MM.1S (cell line): ENCODE measurements at regions not wholly inside any gene's neighbourhood (a gene's known extent, or its start where the extent isn't known, plus 50 kb on each side); places are given as distances from the start of the nearest gene placed in this dataset.

Experiments used
- DNase-seq: peaks from one replicate; pipeline ENCODE4 v3.0.0-alpha.2; 2015
- H2AFZ ChIP-seq: fragments of 300-600 bp; sonication (generic); 2 replicates; pipeline ENCODE4 v1.6.0; 2016; ENCODE audit warnings: antibody characterized with exemption, low read length
- H3F3A ChIP-seq: fragments of 300-600 bp; sonication (generic); 2 replicates; pipeline ENCODE4 v1.6.1; 2016; ENCODE audit warnings: mild to moderate bottlenecking, antibody characterized with exemption, low read length, moderate library complexity, mixed read lengths; ENCODE audit not compliant: insufficient read depth
- H3K27ac ChIP-seq: fragments of 300-600 bp; sonication (generic); 2 replicates; pipeline ENCODE4 v1.5.1; 2016; ENCODE audit warnings: mild to moderate bottlenecking, low read length
- H3K27me3 ChIP-seq: fragments of 300-600 bp; sonication (generic); replicated peaks from 2 replicates; pipeline ENCODE4 v1.6.0; 2016; ENCODE audit warnings: low read length; ENCODE audit not compliant: insufficient read depth
- H3K36me3 ChIP-seq: fragments of 300-600 bp; sonication (generic); replicated peaks from 2 replicates; pipeline ENCODE4 v1.6.1; 2016; ENCODE audit warnings: mild to moderate bottlenecking, low read length, mixed read lengths; ENCODE audit not compliant: insufficient read depth
- H3K4me1 ChIP-seq: fragments of 300-600 bp; sonication (generic); 2 replicates; pipeline ENCODE4 v1.6.1; 2016; ENCODE audit warnings: low read length, mixed read lengths
- H3K4me2 ChIP-seq: fragments of 300-600 bp; sonication (generic); 2 replicates; pipeline ENCODE4 v1.6.0; 2016; ENCODE audit warnings: low read depth, low read length
- H3K4me3 ChIP-seq: fragments of 300-600 bp; sonication (generic); 2 replicates; pipeline ENCODE4 v1.5.1; 2016; ENCODE audit warnings: low read length, mixed read lengths
- H3K79me2 ChIP-seq: fragments of 300-600 bp; sonication (generic); 2 replicates; pipeline ENCODE4 v1.6.1; 2016; ENCODE audit warnings: mixed run types, low read length, mixed read lengths
- H3K9ac ChIP-seq: fragments of 300-600 bp; sonication (generic); 2 replicates; pipeline ENCODE4 v1.6.1; 2016; ENCODE audit warnings: low read length, mixed read lengths
- H3K9me2 ChIP-seq: fragments of 300-600 bp; sonication (generic); replicated peaks from 2 replicates; pipeline ENCODE4 v1.6.1; 2016; ENCODE audit warnings: mild to moderate bottlenecking, low read length, mixed read lengths; ENCODE audit not compliant: insufficient read depth
- H3K9me3 ChIP-seq: fragments of 300-600 bp; sonication (generic); replicated peaks from 2 replicates; pipeline ENCODE4 v1.6.1; 2016; ENCODE audit warnings: mild to moderate bottlenecking, low read length, mixed read lengths; ENCODE audit not compliant: insufficient read depth
- H4K20me1 ChIP-seq: fragments of 300-600 bp; sonication (generic); 2 replicates; pipeline ENCODE4 v1.6.1; 2016; ENCODE audit warnings: mild to moderate bottlenecking, low read length, moderate library complexity, mixed read lengths; ENCODE audit not compliant: insufficient read depth
- EZH2 ChIP-seq: fragments of 300-600 bp; sonication (generic); optimal IDR thresholded peaks from 2 replicates; pipeline ENCODE3; 2017; ENCODE audit warnings: low read depth, mild to moderate bottlenecking, antibody characterized with exemption, low read length, mixed read lengths
- EZH2phosphoT487 ChIP-seq: fragments of 300-600 bp; sonication (generic); IDR thresholded peaks from 2 replicates; pipeline ENCODE4 v1.6.1; 2018; ENCODE audit warnings: antibody characterized with exemption, low read length
- TF ChIP-seq, protein P1 (sequence below): fragments of 300-600 bp; sonication (generic); IDR thresholded peaks from 2 replicates; pipeline ENCODE4 v1.5.1; 2016; ENCODE audit warnings: antibody characterized with exemption, low read length, mixed read lengths

DNA sequence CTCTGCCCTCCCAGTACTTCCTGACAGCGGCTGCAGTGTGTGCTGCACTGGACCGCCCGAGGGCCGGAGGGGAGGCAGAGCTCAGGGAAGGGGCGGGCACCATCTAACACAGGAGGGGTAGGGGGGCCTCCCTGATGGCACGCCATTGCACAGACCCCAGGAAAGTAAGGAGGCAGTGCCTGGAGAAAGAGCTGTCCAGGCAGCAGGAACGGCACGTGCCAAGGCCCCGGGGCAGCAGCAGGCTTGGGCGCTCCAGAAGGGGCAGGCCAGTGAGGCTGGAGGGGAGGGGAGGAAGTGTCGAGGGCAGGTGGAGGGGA, 110.7 kb downstream of the CRYAA start:
- Histone ChIP-seq H3F3A (no peaks in the 10 kb centered on the region), H3K79me2 (no peaks in the 10 kb centered on the region), H4K20me1 (no peaks in the 10 kb centered on the region), H3K9me2 (no peaks in the 10 kb centered on the region), H2AFZ (no peak overlapping the region), H3K9me3 (no peaks in the 10 kb centered on the region), H3K4me2 (no peak overlapping the region), H3K27me3 (peaks cover 36% of the 10 kb centered on the region), H3K27ac (no peak overlapping the region), H3K9ac (no peak overlapping the region), H3K4me1 (no peaks in the 10 kb centered on the region), H3K4me3 (no peak overlapping the region), H3K36me3 (no peaks in the 10 kb centered on the region)
- TF ChIP-seq, protein P1, sequence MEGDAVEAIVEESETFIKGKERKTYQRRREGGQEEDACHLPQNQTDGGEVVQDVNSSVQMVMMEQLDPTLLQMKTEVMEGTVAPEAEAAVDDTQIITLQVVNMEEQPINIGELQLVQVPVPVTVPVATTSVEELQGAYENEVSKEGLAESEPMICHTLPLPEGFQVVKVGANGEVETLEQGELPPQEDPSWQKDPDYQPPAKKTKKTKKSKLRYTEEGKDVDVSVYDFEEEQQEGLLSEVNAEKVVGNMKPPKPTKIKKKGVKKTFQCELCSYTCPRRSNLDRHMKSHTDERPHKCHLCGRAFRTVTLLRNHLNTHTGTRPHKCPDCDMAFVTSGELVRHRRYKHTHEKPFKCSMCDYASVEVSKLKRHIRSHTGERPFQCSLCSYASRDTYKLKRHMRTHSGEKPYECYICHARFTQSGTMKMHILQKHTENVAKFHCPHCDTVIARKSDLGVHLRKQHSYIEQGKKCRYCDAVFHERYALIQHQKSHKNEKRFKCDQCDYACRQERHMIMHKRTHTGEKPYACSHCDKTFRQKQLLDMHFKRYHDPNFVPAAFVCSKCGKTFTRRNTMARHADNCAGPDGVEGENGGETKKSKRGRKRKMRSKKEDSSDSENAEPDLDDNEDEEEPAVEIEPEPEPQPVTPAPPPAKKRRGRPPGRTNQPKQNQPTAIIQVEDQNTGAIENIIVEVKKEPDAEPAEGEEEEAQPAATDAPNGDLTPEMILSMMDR, result no peak
- TF ChIP-seq EZH2phosphoT487 (no peak), EZH2 (no peak)
- no peak for DNase-seq

- DNase-seq, result no peak
- Histone ChIP-seq H3K27ac (no peak overlapping the region), H3F3A (no peaks in the 10 kb centered on the region), H3K36me3 (no peaks in the 10 kb centered on the region), H3K4me1 (no peaks in the 10 kb centered on the region), H2AFZ (no peak overlapping the region), H3K27me3 (peaks cover 42% of the 10 kb centered on the region), H4K20me1 (no peaks in the 10 kb centered on the region), H3K9me3 (no peaks in the 10 kb centered on the region), H3K4me2 (no peak overlapping the region), H3K9ac (no peak overlapping the region), H3K79me2 (no peaks in the 10 kb centered on the region), H3K9me2 (no peaks in the 10 kb centered on the region), H3K4me3 (no peak overlapping the region)
- TF ChIP-seq EZH2 (no peak), EZH2phosphoT487 (no peak)
- TF ChIP-seq, protein P1, result no peak
These were observed 110.2 kb downstream of the CRYAA start for GRCh38 chr21:43278766-43279577.

DNA sequence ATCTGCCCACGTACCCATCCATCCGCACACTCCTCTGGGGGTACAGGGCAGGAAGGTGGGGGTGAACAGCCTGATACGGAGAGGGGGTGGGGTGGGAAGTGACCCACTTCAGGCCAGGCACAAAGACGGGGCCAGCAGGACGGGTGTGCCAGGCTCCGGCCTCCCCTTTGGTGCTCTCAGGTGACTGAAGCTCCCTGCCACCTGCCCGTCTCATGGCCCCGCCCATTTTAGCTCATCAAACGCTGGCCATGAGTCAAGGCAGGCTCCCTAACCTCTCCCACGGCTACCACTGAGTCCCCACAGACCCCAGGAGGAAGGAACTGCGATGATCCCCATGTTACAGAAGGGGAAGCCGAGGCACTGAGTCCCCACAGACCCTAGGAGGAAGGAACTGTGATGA, 109.6 kb downstream of the CRYAA start:
- H3K27ac ChIP-seq, result no peak overlapping the region
- H3K4me3 ChIP-seq, result no peak overlapping the region
- TF ChIP-seq EZH2phosphoT487 (no peak), EZH2 (no peak)
- TF ChIP-seq, protein P1, result no peak
- DNase-seq, result no peak
- no peaks in the 10 kb centered on the region for H4K20me1 ChIP-seq
- H3F3A ChIP-seq, result no peaks in the 10 kb centered on the region
- H2AFZ ChIP-seq, result no peak overlapping the region
- no peaks in the 10 kb centered on the region for H3K9me2 ChIP-seq
- H3K79me2 ChIP-seq, result no peaks in the 10 kb centered on the region
- H3K9ac ChIP-seq, result no peak overlapping the region
- no peaks in the 10 kb centered on the region for H3K9me3 ChIP-seq
- no peak overlapping the region for H3K4me2 ChIP-seq
- H3K27me3 ChIP-seq, result peaks cover 47% of the 10 kb centered on the region
- H3K36me3 ChIP-seq, result no peaks in the 10 kb centered on the region
- no peaks in the 10 kb centered on the region for H3K4me1 ChIP-seq
